Activated T-helper 1 cell treated with Interleukin-2 at 50 U/mL for 16 hours (primary cell): ENCODE measurements at regions not wholly inside any gene's neighbourhood (a gene's known extent, or its start where the extent isn't known, plus 50 kb on each side); places are given as distances from the start of the nearest gene placed in this dataset.

Experiments
- DNase-seq: peaks from one replicate; pipeline ENCODE4 v3.0.0-alpha.2; 2020; ENCODE audit warnings: low read depth

- DNase-seq: no peak
These were observed 446.6 kb upstream of the LRATD1 start for GRCh38 chr2:14185906-14186305.

GRCh38 chr2:14188446-14188845 lies 444.1 kb upstream of the LRATD1 start:
- DNase-seq: no peak

- DNase-seq: no peak
These were observed 442.6 kb upstream of the LRATD1 start for GRCh38 chr2:14189929-14190328.

- no peak for DNase-seq
These were observed 438.3 kb upstream of the LRATD1 start for GRCh38 chr2:14194233-14194632.

GRCh38 chr2:14197293-14197692 lies 435.2 kb upstream of the LRATD1 start:
- no peak for DNase-seq

GRCh38 chr2:14199040-14199439 lies 433.5 kb upstream of the LRATD1 start:
- DNase-seq: no peak

- DNase-seq: no peak
These were observed 413.2 kb upstream of the LRATD1 start for GRCh38 chr2:14219306-14219705.

GRCh38 chr2:14220101-14220500 lies 412.4 kb upstream of the LRATD1 start:
- no peak for DNase-seq

GRCh38 chr2:14221466-14221865 lies 411.1 kb upstream of the LRATD1 start:
- no peak for DNase-seq

GRCh38 chr2:14223576-14223975 lies 408.9 kb upstream of the LRATD1 start:
- no peak for DNase-seq

GRCh38 chr2:14231391-14231898 lies 401.1 kb upstream of the LRATD1 start:
- DNase-seq: no peak

- DNase-seq: no peak
These were observed 400.3 kb upstream of the LRATD1 start for GRCh38 chr2:14232217-14232616.

- no peak for DNase-seq
These were observed 397.6 kb upstream of the LRATD1 start for GRCh38 chr2:14234911-14235310.

- DNase-seq: no peak
These were observed 396.9 kb upstream of the LRATD1 start for GRCh38 chr2:14235667-14236066.

GRCh38 chr2:14237902-14238301 lies 394.6 kb upstream of the LRATD1 start:
- DNase-seq: no peak

- DNase-seq: no peak
These were observed 392.9 kb upstream of the LRATD1 start for GRCh38 chr2:14239605-14240004.

- no peak for DNase-seq
These were observed 391.6 kb upstream of the LRATD1 start for GRCh38 chr2:14240868-14241267.

- no peak for DNase-seq
These were observed 386.6 kb upstream of the LRATD1 start for GRCh38 chr2:14245901-14246300.

- DNase-seq: no peak
These were observed 377.2 kb upstream of the LRATD1 start for GRCh38 chr2:14255135-14255820.

- no peak for DNase-seq
These were observed 375.6 kb upstream of the LRATD1 start for GRCh38 chr2:14256890-14257289.

GRCh38 chr2:14257801-14258507 lies 374.6 kb upstream of the LRATD1 start:
- DNase-seq: no peak

- no peak for DNase-seq
These were observed 370.7 kb upstream of the LRATD1 start for GRCh38 chr2:14261771-14262170.

- DNase-seq: no peak
These were observed 369.5 kb upstream of the LRATD1 start for GRCh38 chr2:14263053-14263452.
